DMS 273 (cell line): ENCODE measurements at regions not wholly inside any gene's neighbourhood (a gene's known extent, or its start where the extent isn't known, plus 50 kb on each side); places are given as distances from the start of the nearest gene placed in this dataset.

Source experiments
- DNase-seq: peaks from one replicate; lab custom pipeline; 2025; ENCODE audit not compliant: unreplicated experiment; lab: John Stamatoyannopoulos, UW

GRCh38 chr3:116767726-116768125 lies 58.1 kb downstream of the TUSC7 start:
- no peak for DNase-seq

GRCh38 chr3:116770815-116771450 lies 61.4 kb downstream of the TUSC7 start:
- DNase-seq: peak; percentile 96

- DNase-seq: no peak
These were observed 67.6 kb downstream of the TUSC7 start for GRCh38 chr3:116776880-116777785.

- DNase-seq: no peak
These were observed 75.6 kb downstream of the TUSC7 start for GRCh38 chr3:116785226-116785625.

- DNase-seq: no peak
These were observed 93.1 kb downstream of the TUSC7 start for GRCh38 chr3:116802651-116803050.

- DNase-seq: no peak
These were observed 96.8 kb downstream of the TUSC7 start for GRCh38 chr3:116806351-116806750.

- no peak for DNase-seq
These were observed 99.1 kb downstream of the TUSC7 start for GRCh38 chr3:116808725-116809124.

- no peak for DNase-seq
These were observed 99.6 kb downstream of the TUSC7 start for GRCh38 chr3:116809208-116809607.

GRCh38 chr3:116811754-116812153 lies 102.2 kb downstream of the TUSC7 start:
- no peak for DNase-seq

- no peak for DNase-seq
These were observed 103.4 kb downstream of the TUSC7 start for GRCh38 chr3:116812949-116813348.

GRCh38 chr3:116815321-116815720 lies 105.7 kb downstream of the TUSC7 start:
- DNase-seq: no peak

GRCh38 chr3:116815831-116816588 lies 106.4 kb downstream of the TUSC7 start:
- peak; percentile 27 for DNase-seq

- DNase-seq: no peak
These were observed 111.8 kb downstream of the TUSC7 start for GRCh38 chr3:116821371-116821770.

GRCh38 chr3:116824208-116824607 lies 114.6 kb downstream of the TUSC7 start:
- DNase-seq: no peak

- no peak for DNase-seq
These were observed 123.6 kb downstream of the TUSC7 start for GRCh38 chr3:116833202-116833601.

- DNase-seq: no peak
These were observed 125.2 kb downstream of the TUSC7 start for GRCh38 chr3:116834816-116835215.

- no peak for DNase-seq
These were observed 126.1 kb downstream of the TUSC7 start for GRCh38 chr3:116835658-116836057.

GRCh38 chr3:116836286-116836685 lies 126.7 kb downstream of the TUSC7 start:
- no peak for DNase-seq

GRCh38 chr3:116837483-116837882 lies 127.9 kb downstream of the TUSC7 start:
- no peak for DNase-seq

GRCh38 chr3:116841003-116841735 lies 131.6 kb downstream of the TUSC7 start:
- DNase-seq: peak; percentile 15
